Right kidney (tissue), 1 donor: ENCODE measurements at regions not wholly inside any gene's neighbourhood (a gene's known extent, or its start where the extent isn't known, plus 50 kb on each side); places are given as distances from the start of the nearest gene placed in this dataset.

Experiments used
- DNase-seq: peaks from one replicate; pipeline ENCODE4 v3.0.0-alpha.2; 2016

- no peak for DNase-seq
These were observed 133.3 kb downstream of the MGAT5B start for GRCh38 chr17:77001487-77001886.

GRCh38 chr17:77002103-77003045 is 134.2 kb downstream of the MGAT5B start:
- no peak for DNase-seq

- DNase-seq = no peak
These were observed 135.5 kb downstream of the MGAT5B start for GRCh38 chr17:77003699-77004098.

- no peak for DNase-seq
These were observed 133.7 kb upstream of the SEC14L1 start for GRCh38 chr17:77006971-77007649.

GRCh38 chr17:77009877-77010276 is 130.9 kb upstream of the SEC14L1 start:
- no peak for DNase-seq

- DNase-seq = no peak
These were observed 130.1 kb upstream of the SEC14L1 start for GRCh38 chr17:77010667-77011066.

GRCh38 chr17:77011173-77012011 is 129.4 kb upstream of the SEC14L1 start:
- no peak for DNase-seq

- no peak for DNase-seq
These were observed 122.3 kb upstream of the SEC14L1 start for GRCh38 chr17:77018504-77018903.

GRCh38 chr17:77019893-77020379 is 120.8 kb upstream of the SEC14L1 start:
- no peak for DNase-seq

- no peak for DNase-seq
These were observed 119.8 kb upstream of the SEC14L1 start for GRCh38 chr17:77020973-77021372.

- DNase-seq = no peak
These were observed 118.0 kb upstream of the SEC14L1 start for GRCh38 chr17:77022766-77023165.

- no peak for DNase-seq
These were observed 115.0 kb upstream of the SEC14L1 start for GRCh38 chr17:77025781-77026180.

GRCh38 chr17:77027271-77027889 is 113.4 kb upstream of the SEC14L1 start:
- DNase-seq = no peak

GRCh38 chr17:77028900-77029299 is 111.9 kb upstream of the SEC14L1 start:
- no peak for DNase-seq

GRCh38 chr17:77032929-77033328 is 107.8 kb upstream of the SEC14L1 start:
- DNase-seq = no peak

- DNase-seq = no peak
These were observed 106.8 kb upstream of the SEC14L1 start for GRCh38 chr17:77033892-77034404.

- DNase-seq = no peak
These were observed 105.9 kb upstream of the SEC14L1 start for GRCh38 chr17:77034677-77035424.

- no peak for DNase-seq
These were observed 105.2 kb upstream of the SEC14L1 start for GRCh38 chr17:77035526-77035925.

GRCh38 chr17:77036136-77036840 is 104.5 kb upstream of the SEC14L1 start:
- no peak for DNase-seq

GRCh38 chr17:77036841-77037381 is 103.9 kb upstream of the SEC14L1 start:
- DNase-seq = peak; percentile 48
